ENCODE measurements at regions not wholly inside any gene's neighbourhood (a gene's known extent, or its start where the extent isn't known, plus 50 kb on each side); places are given as distances from the start of the nearest gene placed in this dataset.

DNA sequence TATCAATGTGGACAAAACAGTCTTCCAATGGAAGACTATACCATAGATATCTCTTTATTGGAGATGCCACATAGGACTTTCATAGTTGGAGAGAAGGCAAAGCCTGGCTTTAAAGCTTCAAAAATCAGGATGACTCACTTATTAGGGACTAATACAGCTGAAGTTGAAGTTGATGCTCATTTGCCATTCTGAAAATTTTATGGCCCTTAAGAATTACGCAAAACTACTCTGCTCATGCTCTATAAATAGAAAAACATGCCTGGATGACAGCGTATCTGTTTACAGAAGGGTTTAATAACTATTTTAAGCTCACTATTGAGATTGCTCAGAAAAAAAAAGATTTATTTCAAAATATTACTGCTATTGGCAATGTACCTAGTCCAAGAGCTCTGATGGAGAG lies 155.5 kb upstream of the DST start:
- no peaks in the 10 kb centered on the region for H3K4me1 ChIP-seq (ENCODE audit: control insufficient read depth in 1 of 2, insufficient read depth in 2 of 2, low read length in 2 of 2)
- H3K36me3 Mint-ChIP-seq, result no peaks in the 10 kb centered on the region
- WGBS (ENCODE audit: insufficient coverage), result no CpG with 5 or more reads among the region's 2 CpGs
- no peak overlapping the region for H3K27ac ChIP-seq (ENCODE audit: low read depth in 1 of 2, low read length in 2 of 2)
- H3K4me3 Mint-ChIP-seq, result no peak overlapping the region
- H3K4me2 ChIP-seq (replicated peaks; ENCODE audit: extremely low read depth, low read length, poor library complexity, severe bottlenecking), result no peak overlapping the region
- H3K9ac ChIP-seq (ENCODE audit: insufficient read depth, low read length, poor library complexity, severe bottlenecking), result no peak overlapping the region
- TF ChIP-seq, protein P1, sequence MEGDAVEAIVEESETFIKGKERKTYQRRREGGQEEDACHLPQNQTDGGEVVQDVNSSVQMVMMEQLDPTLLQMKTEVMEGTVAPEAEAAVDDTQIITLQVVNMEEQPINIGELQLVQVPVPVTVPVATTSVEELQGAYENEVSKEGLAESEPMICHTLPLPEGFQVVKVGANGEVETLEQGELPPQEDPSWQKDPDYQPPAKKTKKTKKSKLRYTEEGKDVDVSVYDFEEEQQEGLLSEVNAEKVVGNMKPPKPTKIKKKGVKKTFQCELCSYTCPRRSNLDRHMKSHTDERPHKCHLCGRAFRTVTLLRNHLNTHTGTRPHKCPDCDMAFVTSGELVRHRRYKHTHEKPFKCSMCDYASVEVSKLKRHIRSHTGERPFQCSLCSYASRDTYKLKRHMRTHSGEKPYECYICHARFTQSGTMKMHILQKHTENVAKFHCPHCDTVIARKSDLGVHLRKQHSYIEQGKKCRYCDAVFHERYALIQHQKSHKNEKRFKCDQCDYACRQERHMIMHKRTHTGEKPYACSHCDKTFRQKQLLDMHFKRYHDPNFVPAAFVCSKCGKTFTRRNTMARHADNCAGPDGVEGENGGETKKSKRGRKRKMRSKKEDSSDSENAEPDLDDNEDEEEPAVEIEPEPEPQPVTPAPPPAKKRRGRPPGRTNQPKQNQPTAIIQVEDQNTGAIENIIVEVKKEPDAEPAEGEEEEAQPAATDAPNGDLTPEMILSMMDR (IDR thresholded peaks at IDR 0.05), result no peak
- no peaks in the 10 kb centered on the region for H3K9me3 ChIP-seq (replicated peaks in 1 of 2; ENCODE audit: control insufficient read depth in 1 of 2, insufficient read depth in 1 of 2, low read length in 2 of 2)
- intact Hi-C loops (cut with micrococcal nuclease), result no loop called here
- DNase-seq, result no peak
- H3K36me3 ChIP-seq (replicated peaks in 1 of 2; ENCODE audit: control insufficient read depth in 1 of 2, insufficient read depth in 2 of 2, low read length in 2 of 2), result no peaks in the 10 kb centered on the region
- H3K4me3 ChIP-seq (replicated peaks in 1 of 3; ENCODE audit: low read depth in 2 of 3, low read length in 3 of 3), result no peak overlapping the region
- H2AFZ ChIP-seq (ENCODE audit: insufficient read depth, low read depth, low read length, poor library complexity, severe bottlenecking), result no peak overlapping the region
- no peaks in the 10 kb centered on the region for H3K79me2 ChIP-seq (ENCODE audit: insufficient read depth, low read length)
- no peaks in the 10 kb centered on the region for H3K27me3 Mint-ChIP-seq (ENCODE audit: low read depth in 3 of 3)
- H3K9me3 Mint-ChIP-seq, result no peaks in the 10 kb centered on the region
- no peaks in the 10 kb centered on the region for H4K20me1 ChIP-seq (ENCODE audit: insufficient read depth, low read length)
- peaks cover 10% of the 10 kb centered on the region for H3K4me1 Mint-ChIP-seq
- no peaks in the 10 kb centered on the region for H3K27me3 ChIP-seq (ENCODE audit: control insufficient read depth in 2 of 2, insufficient read depth in 2 of 2, low read length in 2 of 2)
- H3K27ac Mint-ChIP-seq, result no peak overlapping the region

DNA sequence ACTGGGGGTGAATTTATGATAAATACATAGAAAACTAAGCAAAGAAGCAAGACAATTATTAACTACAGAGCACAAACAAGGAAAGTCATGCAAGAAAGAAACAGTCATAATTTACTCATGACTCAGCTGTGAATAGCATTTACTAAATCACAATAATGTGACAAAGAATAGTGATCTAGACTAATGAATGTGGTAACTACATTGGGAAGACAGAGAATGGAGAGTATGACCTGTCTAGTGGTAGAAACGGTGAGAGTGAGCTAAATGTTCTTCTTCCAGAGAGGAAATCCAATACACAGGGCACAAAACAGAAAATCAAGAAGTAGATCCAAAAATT lies 153.5 kb upstream of the DST start:
- Histone ChIP-seq H3K79me2 (ENCODE audit: insufficient read depth, low read length) (no peaks in the 10 kb centered on the region), H3K4me1 (ENCODE audit: control insufficient read depth in 1 of 2, insufficient read depth in 2 of 2, low read length in 2 of 2) (no peaks in the 10 kb centered on the region), H3K27ac (ENCODE audit: low read depth in 1 of 2, low read length in 2 of 2) (no peak overlapping the region), H3K36me3 (replicated peaks in 1 of 2; ENCODE audit: control insufficient read depth in 1 of 2, insufficient read depth in 2 of 2, low read length in 2 of 2) (no peaks in the 10 kb centered on the region), H3K9me3 (replicated peaks in 1 of 2; ENCODE audit: control insufficient read depth in 1 of 2, insufficient read depth in 1 of 2, low read length in 2 of 2) (no peaks in the 10 kb centered on the region), H3K4me3 (replicated peaks in 1 of 3; ENCODE audit: low read depth in 2 of 3, low read length in 3 of 3) (no peak overlapping the region), H3K4me2 (replicated peaks; ENCODE audit: extremely low read depth, low read length, poor library complexity, severe bottlenecking) (no peak overlapping the region), H4K20me1 (ENCODE audit: insufficient read depth, low read length) (no peaks in the 10 kb centered on the region), H2AFZ (ENCODE audit: insufficient read depth, low read depth, low read length, poor library complexity, severe bottlenecking) (no peak overlapping the region), H3K9ac (ENCODE audit: insufficient read depth, low read length, poor library complexity, severe bottlenecking) (no peak overlapping the region), H3K27me3 (ENCODE audit: control insufficient read depth in 2 of 2, insufficient read depth in 2 of 2, low read length in 2 of 2) (no peaks in the 10 kb centered on the region)
- intact Hi-C loops (cut with micrococcal nuclease), result no loop called here
- TF ChIP-seq, protein P1 (IDR thresholded peaks at IDR 0.05), result no peak
- H3K4me3 Mint-ChIP-seq, result no peak overlapping the region
- H3K27me3 Mint-ChIP-seq (ENCODE audit: low read depth in 3 of 3), result no peaks in the 10 kb centered on the region
- WGBS (ENCODE audit: insufficient coverage), result no CpG with 5 or more reads among the region's 1 CpG
- H3K4me1 Mint-ChIP-seq, result peaks cover 10% of the 10 kb centered on the region
- DNase-seq, result no peak
- no peaks in the 10 kb centered on the region for H3K9me3 Mint-ChIP-seq
- H3K36me3 Mint-ChIP-seq, result no peaks in the 10 kb centered on the region
- no peak overlapping the region for H3K27ac Mint-ChIP-seq
